Thoracic aorta (tissue), 2 donors: ENCODE measurements at regions not wholly inside any gene's neighbourhood (a gene's known extent, or its start where the extent isn't known, plus 50 kb on each side); places are given as distances from the start of the nearest gene placed in this dataset.

Experiments
- ATAC-seq: fragments of 150-250 bp; one replicate; pipeline ENCODE4 v1.8.0; 2017; ENCODE audit warnings: low read depth; ENCODE audit not compliant: insufficient number of reproducible peaks, low FRiP score
- DNase-seq: peaks from one replicate; pipeline ENCODE4 v3.0.0-alpha.2; 2020; ENCODE audit warnings: low spot score
- H3K27ac ChIP-seq, 2 donors: fragments of 200-600 bp; sonication (generic); 1 replicate in 1 of 2; 2 replicates in 1 of 2; pipeline ENCODE4 v1.5.1; 2016; ENCODE audit warnings: mild to moderate bottlenecking in 2 of 2, moderate library complexity in 2 of 2
- H3K27me3 ChIP-seq: fragments of 200-600 bp; sonication (generic); replicated peaks from 2 replicates; pipeline ENCODE4 v1.6.0; 2016; ENCODE audit warnings: mild to moderate bottlenecking; ENCODE audit not compliant: insufficient read depth
- H3K36me3 ChIP-seq: fragments of 200-600 bp; sonication (generic); one replicate; pipeline ENCODE4 v1.5.1; 2016
- H3K4me1 ChIP-seq, 2 donors: fragments of 200-600 bp; sonication (generic); 1 replicate in 1 of 2; 2 replicates in 1 of 2; pipeline versions ENCODE4 v1.5.1 to v1.6.0; 2016; ENCODE audit warnings: low read depth in 2 of 2, mild to moderate bottlenecking in 1 of 2; ENCODE audit not compliant: control insufficient read depth in 1 of 2
- H3K4me3 ChIP-seq: fragments of 200-600 bp; sonication (generic); 2 replicates; pipeline ENCODE4 v1.5.1; 2016; ENCODE audit warnings: mild to moderate bottlenecking
- H3K9me3 ChIP-seq: fragments of 200-600 bp; sonication (generic); 2 replicates; pipeline ENCODE4 v1.5.1; 2016
- CTCF ChIP-seq: fragments of 200-600 bp; sonication (generic); IDR thresholded peaks from one replicate; pipeline ENCODE4 v1.5.1; 2019; ENCODE audit warnings: antibody characterized with exemption

GRCh38 chr13:111937777-111938311, 129.1 kb upstream of the SOX1 start:
- DNase-seq (no peak), ATAC-seq (no peak)
- no peaks in the 10 kb centered on the region for H3K36me3 ChIP-seq
- no peaks in the 10 kb centered on the region for H3K27me3 ChIP-seq
- H3K4me3 ChIP-seq, result no peak overlapping the region
- no peak overlapping the region for H3K27ac ChIP-seq
- TF ChIP-seq CTCF, result no peak
- no peaks in the 10 kb centered on the region for H3K9me3 ChIP-seq
- H3K4me1 ChIP-seq, result no peaks in the 10 kb centered on the region

- Histone ChIP-seq H3K4me1 (no peaks in the 10 kb centered on the region), H3K36me3 (no peaks in the 10 kb centered on the region), H3K9me3 (no peaks in the 10 kb centered on the region), H3K4me3 (no peak overlapping the region), H3K27me3 (no peaks in the 10 kb centered on the region), H3K27ac (no peak overlapping the region)
- no peak for ATAC-seq
- no peak for DNase-seq
- TF ChIP-seq CTCF, result no peak
Observed at GRCh38 chr13:111938741-111939665, 127.9 kb upstream of the SOX1 start.

- Histone ChIP-seq H3K36me3 (no peaks in the 10 kb centered on the region), H3K9me3 (no peaks in the 10 kb centered on the region), H3K27me3 (no peaks in the 10 kb centered on the region), H3K4me1 (no peaks in the 10 kb centered on the region), H3K4me3 (no peak overlapping the region), H3K27ac (no peak overlapping the region)
- no peak for TF ChIP-seq CTCF
- no peak for ATAC-seq
- no peak for DNase-seq
Observed at GRCh38 chr13:111939666-111940278, 127.2 kb upstream of the SOX1 start.

GRCh38 chr13:111940892-111941291, 126.1 kb upstream of the SOX1 start:
- H3K36me3 ChIP-seq, result no peaks in the 10 kb centered on the region
- no peak for ATAC-seq
- no peak for TF ChIP-seq CTCF
- no peaks in the 10 kb centered on the region for H3K9me3 ChIP-seq
- no peak overlapping the region for H3K27ac ChIP-seq
- H3K27me3 ChIP-seq, result no peaks in the 10 kb centered on the region
- no peaks in the 10 kb centered on the region for H3K4me1 ChIP-seq
- no peak for DNase-seq
- H3K4me3 ChIP-seq, result no peak overlapping the region

- no peaks in the 10 kb centered on the region for H3K36me3 ChIP-seq
- no peak for ATAC-seq
- H3K9me3 ChIP-seq, result no peaks in the 10 kb centered on the region
- TF ChIP-seq CTCF, result no peak
- H3K4me3 ChIP-seq, result no peak overlapping the region
- H3K4me1 ChIP-seq, result no peaks in the 10 kb centered on the region
- H3K27ac ChIP-seq, result no peak overlapping the region
- H3K27me3 ChIP-seq, result no peaks in the 10 kb centered on the region
- DNase-seq, result no peak
Observed at GRCh38 chr13:111941845-111942447, 125.0 kb upstream of the SOX1 start.
